Activated T-helper 1 cell treated with anti-CD3 and anti-CD28 coated beads, Interleukin-2, amount 50 U/mL, for 16 hours (primary cell): ENCODE measurements at regions not wholly inside any gene's neighbourhood (a gene's known extent, or its start where the extent isn't known, plus 50 kb on each side); places are given as distances from the start of the nearest gene placed in this dataset.
"Not testable (repeated sequence)": the region's sequence is repeated elsewhere in the genome, so short reads cannot be mapped to it uniquely, and the experiment has no call there.

Experiments used
- DNase-seq, 2 donors: peaks; one replicate each; pipeline ENCODE4 v3.0.0-alpha.2; 2020; ENCODE audit warnings: low read depth in 1 of 2, low spot score in 1 of 2

- no peak for DNase-seq
These were observed 376.9 kb upstream of the RASGRP1 start for GRCh38 chr15:38941399-38941953.

GRCh38 chr15:38944536-38944935 lies 379.9 kb upstream of the RASGRP1 start:
- DNase-seq: no peak

- no peak for DNase-seq
These were observed 381.1 kb upstream of the RASGRP1 start for GRCh38 chr15:38945551-38946298.

GRCh38 chr15:38954090-38954489 lies 389.5 kb upstream of the RASGRP1 start:
- no peak for DNase-seq

- DNase-seq: no peak
These were observed 396.8 kb upstream of the RASGRP1 start for GRCh38 chr15:38961456-38961855.

GRCh38 chr15:38961931-38962330 lies 397.3 kb upstream of the RASGRP1 start:
- no peak for DNase-seq

GRCh38 chr15:38972831-38973230 lies 408.2 kb upstream of the RASGRP1 start:
- no peak for DNase-seq

- DNase-seq: no peak
These were observed 410.8 kb upstream of the RASGRP1 start for GRCh38 chr15:38975282-38975990.

GRCh38 chr15:38991126-38991525 lies 426.5 kb upstream of the RASGRP1 start:
- DNase-seq: no peak

GRCh38 chr15:38991701-38992100 lies 427.1 kb upstream of the RASGRP1 start:
- DNase-seq: no peak

GRCh38 chr15:38992506-38992905 lies 427.9 kb upstream of the RASGRP1 start:
- no peak for DNase-seq

- DNase-seq: no peak
These were observed 428.3 kb upstream of the RASGRP1 start for GRCh38 chr15:38992930-38993329.

GRCh38 chr15:38994310-38994709 lies 429.7 kb upstream of the RASGRP1 start:
- DNase-seq: no peak

GRCh38 chr15:38996111-38996631 lies 431.6 kb upstream of the RASGRP1 start:
- DNase-seq: no peak

- DNase-seq: no peak
These were observed 433.2 kb upstream of the RASGRP1 start for GRCh38 chr15:38997841-38998240.

GRCh38 chr15:39000008-39000734 lies 435.6 kb upstream of the RASGRP1 start:
- no peak for DNase-seq

GRCh38 chr15:39009740-39010139 lies 445.1 kb upstream of the RASGRP1 start:
- DNase-seq: no peak

GRCh38 chr15:39011066-39011465 lies 446.5 kb upstream of the RASGRP1 start:
- DNase-seq: not testable (repeated sequence)

GRCh38 chr15:39013262-39013661 lies 448.6 kb upstream of the RASGRP1 start:
- no peak for DNase-seq

GRCh38 chr15:39014682-39015081 lies 450.1 kb upstream of the RASGRP1 start:
- DNase-seq: no peak

GRCh38 chr15:39016706-39017105 lies 452.1 kb upstream of the RASGRP1 start:
- no peak for DNase-seq
